ENCODE measurements at regions not wholly inside any gene's neighbourhood (a gene's known extent, or its start where the extent isn't known, plus 50 kb on each side); places are given as distances from the start of the nearest gene placed in this dataset.

- Histone ChIP-seq H3K27me3 (ENCODE audit: insufficient read depth, insufficient read length) (no peaks in the 10 kb centered on the region), H3K4me1 (ENCODE audit: insufficient read depth, insufficient read length) (no peaks in the 10 kb centered on the region), H3K36me3 (ENCODE audit: insufficient read depth, insufficient read length, low read length) (no peaks in the 10 kb centered on the region), H3K4me3 (ENCODE audit: insufficient read length, low read depth) (no peak overlapping the region), H3K9me3 (ENCODE audit: insufficient read depth, low read length) (peaks cover 7% of the 10 kb centered on the region; the same call in 1 of the 2 replicates), H3K9ac (ENCODE audit: insufficient read length, low read depth) (no peak overlapping the region)
- peak; percentile 48 for DNase-seq (ENCODE audit: low read depth, low spot score)
- no peak for TF ChIP-seq ZNF274 (IDR thresholded peaks at IDR 0.05; ENCODE audit: low read depth, low read length)
- TF ChIP-seq YY1 (IDR thresholded peaks at IDR 0.05; ENCODE audit: insufficient read depth, insufficient read length), result no peak
- TF ChIP-seq SUZ12 (IDR thresholded peaks at IDR 0.05; ENCODE audit: extremely low read depth, insufficient read depth, insufficient read length), result no peak
These were observed 334.5 kb upstream of the NOCT start for GRCh38 chr4:138680989-138681604.

DNA sequence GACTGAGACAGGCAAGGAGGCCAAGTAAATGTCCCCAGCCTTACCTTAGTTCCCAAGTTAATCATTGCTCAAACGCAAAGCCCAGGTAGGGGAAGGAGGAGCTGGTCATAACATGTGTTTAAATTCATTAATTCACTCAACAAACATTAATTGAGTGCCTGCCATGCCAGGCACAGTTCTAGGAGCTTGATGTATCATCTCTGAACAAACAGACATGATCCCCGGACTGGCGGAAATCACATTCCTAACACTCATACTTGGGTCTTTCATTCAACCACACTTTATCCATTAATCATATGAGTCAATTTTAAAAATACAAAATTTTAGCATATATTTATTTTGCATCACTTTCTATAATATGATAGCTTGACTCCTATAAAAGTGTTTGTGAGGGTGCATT lies 335.3 kb upstream of the NOCT start:
- Histone ChIP-seq H3K4me1 (ENCODE audit: insufficient read depth, insufficient read length) (no peaks in the 10 kb centered on the region), H3K9ac (ENCODE audit: insufficient read length, low read depth) (no peak overlapping the region)
- TF ChIP-seq SUZ12 (IDR thresholded peaks at IDR 0.05; ENCODE audit: extremely low read depth, insufficient read depth, insufficient read length), result no peak
- TF ChIP-seq ZNF274 (IDR thresholded peaks at IDR 0.05; ENCODE audit: low read depth, low read length), result no peak
- no peak for TF ChIP-seq YY1 (IDR thresholded peaks at IDR 0.05; ENCODE audit: insufficient read depth, insufficient read length)

DNA sequence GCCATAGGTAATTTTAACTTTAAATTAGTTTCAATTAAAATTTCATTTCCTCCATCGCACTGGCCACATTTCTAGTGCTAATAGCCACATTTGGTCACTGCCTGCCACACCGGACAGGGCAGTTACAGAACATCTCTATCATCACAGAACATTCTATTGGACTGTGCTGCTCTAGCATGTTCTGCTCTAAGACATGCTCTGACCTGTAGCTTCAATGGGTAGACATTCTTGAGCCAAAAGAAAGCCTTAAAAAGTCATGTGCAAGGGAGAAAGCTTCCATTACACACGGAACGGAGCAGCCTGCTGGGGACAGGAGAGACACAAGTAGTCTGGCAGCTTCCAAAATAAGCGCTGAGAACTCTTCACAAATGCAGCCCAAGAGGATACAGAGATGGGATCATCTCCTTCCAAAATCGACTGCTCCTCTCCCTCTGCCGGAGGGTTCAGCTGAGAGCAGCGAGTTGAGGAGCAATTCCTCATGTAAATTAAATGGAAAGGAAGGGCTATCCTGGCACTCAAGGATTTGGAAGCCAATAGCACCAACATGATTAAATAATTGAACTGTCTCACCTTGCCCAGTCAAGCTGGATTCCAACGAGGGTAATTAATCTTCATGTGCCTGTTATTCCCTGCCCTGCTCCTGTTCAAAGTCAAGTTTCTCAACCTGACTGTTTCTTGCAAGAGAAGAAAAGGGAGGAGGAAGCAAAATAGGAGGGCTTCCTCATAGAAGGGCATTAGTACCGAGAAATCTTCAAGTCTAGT lies 336.4 kb upstream of the NOCT start:
- no peak overlapping the region for H3K4me3 ChIP-seq (ENCODE audit: insufficient read length, low read depth)
- DNase-seq (ENCODE audit: low read depth, low spot score), result no peak
- H3K27me3 ChIP-seq (ENCODE audit: insufficient read depth, insufficient read length), result no peaks in the 10 kb centered on the region
- no peaks in the 10 kb centered on the region for H3K36me3 ChIP-seq (ENCODE audit: insufficient read depth, insufficient read length, low read length)
- peaks cover 7% of the 10 kb centered on the region; the same call in 1 of the 2 replicates for H3K9me3 ChIP-seq (ENCODE audit: insufficient read depth, low read length)
- TF ChIP-seq ZNF274 (IDR thresholded peaks at IDR 0.05; ENCODE audit: low read depth, low read length) (no peak), SUZ12 (IDR thresholded peaks at IDR 0.05; ENCODE audit: extremely low read depth, insufficient read depth, insufficient read length) (no peak), YY1 (IDR thresholded peaks at IDR 0.05; ENCODE audit: insufficient read depth, insufficient read length) (no peak)
- no peak overlapping the region for H3K9ac ChIP-seq (ENCODE audit: insufficient read length, low read depth)
- no peaks in the 10 kb centered on the region for H3K4me1 ChIP-seq (ENCODE audit: insufficient read depth, insufficient read length)

More for the DNA sequence above, 335.3 kb upstream of the NOCT start:
- H3K36me3 ChIP-seq (ENCODE audit: insufficient read depth, insufficient read length, low read length), result no peaks in the 10 kb centered on the region
- H3K27me3 ChIP-seq (ENCODE audit: insufficient read depth, insufficient read length), result no peaks in the 10 kb centered on the region
- DNase-seq (ENCODE audit: low read depth, low spot score), result no peak
- no peak overlapping the region for H3K4me3 ChIP-seq (ENCODE audit: insufficient read length, low read depth)
- H3K9me3 ChIP-seq (ENCODE audit: insufficient read depth, low read length), result peaks cover 7% of the 10 kb centered on the region; the same call in 1 of the 2 replicates

- H3K4me1 ChIP-seq (ENCODE audit: insufficient read depth, insufficient read length), result peaks cover under 1% of the 10 kb centered on the region
- no peak for DNase-seq (ENCODE audit: low read depth, low spot score)
- TF ChIP-seq SUZ12 (IDR thresholded peaks at IDR 0.05; ENCODE audit: extremely low read depth, insufficient read depth, insufficient read length) (no peak), ZNF274 (IDR thresholded peaks at IDR 0.05; ENCODE audit: low read depth, low read length) (no peak), YY1 (IDR thresholded peaks at IDR 0.05; ENCODE audit: insufficient read depth, insufficient read length) (no peak)
- no peaks in the 10 kb centered on the region for H3K36me3 ChIP-seq (ENCODE audit: insufficient read depth, insufficient read length, low read length)
- H3K27me3 ChIP-seq (ENCODE audit: insufficient read depth, insufficient read length), result no peaks in the 10 kb centered on the region
- H3K9me3 ChIP-seq (ENCODE audit: insufficient read depth, low read length), result no peaks in the 10 kb centered on the region
- no peak overlapping the region for H3K9ac ChIP-seq (ENCODE audit: insufficient read length, low read depth)
- no peak overlapping the region for H3K4me3 ChIP-seq (ENCODE audit: insufficient read length, low read depth)
These were observed 337.8 kb upstream of the NOCT start for GRCh38 chr4:138677748-138678147.

DNA sequence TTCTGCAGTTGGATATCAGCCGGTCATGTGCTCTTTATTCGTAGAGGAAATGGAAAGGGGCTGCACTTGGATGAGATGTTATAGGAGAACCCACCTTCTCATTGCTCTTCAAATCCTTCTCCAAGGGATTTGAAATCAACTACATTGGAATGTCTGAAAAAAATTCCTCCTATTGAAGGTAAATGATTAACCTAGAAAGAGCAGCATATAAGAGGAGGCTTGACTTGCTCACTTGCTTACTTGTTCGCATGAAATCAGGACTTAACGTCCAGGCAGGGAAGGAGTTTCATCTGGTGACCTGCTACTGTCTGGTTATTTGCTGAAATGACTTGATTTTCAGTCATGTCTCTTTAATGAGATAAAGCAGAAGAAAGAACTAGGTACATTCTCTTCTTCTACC lies 338.4 kb upstream of the NOCT start:
- no peak overlapping the region for H3K9ac ChIP-seq (ENCODE audit: insufficient read length, low read depth)
- TF ChIP-seq SUZ12 (IDR thresholded peaks at IDR 0.05; ENCODE audit: extremely low read depth, insufficient read depth, insufficient read length) (no peak), ZNF274 (IDR thresholded peaks at IDR 0.05; ENCODE audit: low read depth, low read length) (no peak), YY1 (IDR thresholded peaks at IDR 0.05; ENCODE audit: insufficient read depth, insufficient read length) (no peak)
- H3K27me3 ChIP-seq (ENCODE audit: insufficient read depth, insufficient read length), result no peaks in the 10 kb centered on the region
- no peaks in the 10 kb centered on the region for H3K36me3 ChIP-seq (ENCODE audit: insufficient read depth, insufficient read length, low read length)
- no peak overlapping the region for H3K4me3 ChIP-seq (ENCODE audit: insufficient read length, low read depth)
- no peaks in the 10 kb centered on the region for H3K9me3 ChIP-seq (ENCODE audit: insufficient read depth, low read length)
- DNase-seq (ENCODE audit: low read depth, low spot score), result no peak
- H3K4me1 ChIP-seq (ENCODE audit: insufficient read depth, insufficient read length), result peaks cover 2% of the 10 kb centered on the region

DNA sequence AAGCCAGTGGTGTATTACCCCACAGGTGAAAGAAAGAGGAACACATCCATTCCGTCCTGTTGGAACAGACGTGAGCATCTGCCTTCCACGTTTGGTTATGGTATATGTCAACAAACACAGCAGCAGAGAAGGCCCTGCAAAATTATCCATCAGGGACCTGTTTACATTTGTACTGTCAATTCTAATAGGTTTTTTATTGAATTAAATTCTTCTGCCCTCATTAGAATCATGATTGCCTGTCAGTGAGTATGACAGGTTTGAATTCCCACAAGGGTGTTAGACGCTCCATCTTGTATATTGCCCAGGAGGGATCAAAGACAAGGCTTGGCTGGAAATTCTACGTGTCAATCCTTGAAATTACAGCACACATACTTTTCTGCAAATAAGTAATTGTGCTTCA lies 339.9 kb upstream of the NOCT start:
- no peak overlapping the region for H3K4me3 ChIP-seq (ENCODE audit: insufficient read length, low read depth)
- no peaks in the 10 kb centered on the region for H3K9me3 ChIP-seq (ENCODE audit: insufficient read depth, low read length)
- no peaks in the 10 kb centered on the region for H3K27me3 ChIP-seq (ENCODE audit: insufficient read depth, insufficient read length)
- H3K4me1 ChIP-seq (ENCODE audit: insufficient read depth, insufficient read length), result peaks cover 2% of the 10 kb centered on the region
- TF ChIP-seq YY1 (IDR thresholded peaks at IDR 0.05; ENCODE audit: insufficient read depth, insufficient read length) (no peak), ZNF274 (IDR thresholded peaks at IDR 0.05; ENCODE audit: low read depth, low read length) (no peak), SUZ12 (IDR thresholded peaks at IDR 0.05; ENCODE audit: extremely low read depth, insufficient read depth, insufficient read length) (no peak)
- H3K9ac ChIP-seq (ENCODE audit: insufficient read length, low read depth), result no peak overlapping the region
- no peaks in the 10 kb centered on the region for H3K36me3 ChIP-seq (ENCODE audit: insufficient read depth, insufficient read length, low read length)
- no peak for DNase-seq (ENCODE audit: low read depth, low spot score)

GRCh38 chr4:138674209-138674608 lies 341.4 kb upstream of the NOCT start:
- Histone ChIP-seq H3K9me3 (ENCODE audit: insufficient read depth, low read length) (no peaks in the 10 kb centered on the region), H3K4me3 (ENCODE audit: insufficient read length, low read depth) (no peak overlapping the region), H3K9ac (ENCODE audit: insufficient read length, low read depth) (no peak overlapping the region), H3K4me1 (ENCODE audit: insufficient read depth, insufficient read length) (peaks cover 2% of the 10 kb centered on the region), H3K27me3 (ENCODE audit: insufficient read depth, insufficient read length) (no peaks in the 10 kb centered on the region), H3K36me3 (ENCODE audit: insufficient read depth, insufficient read length, low read length) (no peaks in the 10 kb centered on the region)
- TF ChIP-seq ZNF274 (IDR thresholded peaks at IDR 0.05; ENCODE audit: low read depth, low read length) (no peak), SUZ12 (IDR thresholded peaks at IDR 0.05; ENCODE audit: extremely low read depth, insufficient read depth, insufficient read length) (no peak), YY1 (IDR thresholded peaks at IDR 0.05; ENCODE audit: insufficient read depth, insufficient read length) (no peak)
- DNase-seq (ENCODE audit: low read depth, low spot score), result no peak
